Heart left ventricle (tissue), 13 donors: ENCODE measurements at regions not wholly inside any gene's neighbourhood (a gene's known extent, or its start where the extent isn't known, plus 50 kb on each side); places are given as distances from the start of the nearest gene placed in this dataset.

Source experiments
- CTCF ChIP-seq, 12 donors: fragments of 200-600 bp; sonication (generic) in 4 of 12; IDR thresholded peaks; one replicate each; pipeline versions ENCODE4 v1.5.0 to v1.8.0; 2018 to 2022; ENCODE audit warnings: antibody characterized with exemption in 12 of 12, mild to moderate bottlenecking in 5 of 12
- POLR2A ChIP-seq, 2 donors: fragments of 450-650 bp; IDR thresholded peaks; one replicate each; pipeline ENCODE4 v1.6.1; 2017; ENCODE audit warnings: antibody characterized with exemption in 2 of 2, mild to moderate bottlenecking in 2 of 2, moderate library complexity in 2 of 2
- donor health status: ischemic (EF 13 %, LVEDD 7.1; RV severe dilation, severe dysfunction).
- donor health status: DM: no; HTN: yes; CAD: no.
- donor health status: DM: no; HTN: no; CAD: no.
- donor health status: ischemic (EF 25% LVEDD 6.9; RV normal size, moderate dysfunction).
- donor health status: ischemic (EF 25% LVEDD 5.7; RV mildly dilated, moderate dysfunction).
- donor health status: ischemic (EF 35%, LVEDD 5.7; RV mildly dilated, moderate dysfunction).
- donor health status: nonischemic (EF 11% LVEDD 7.7; RV severe dilation, severe dysfunction).
- donor health status: DM: yes; HTN: yes; CAD: no.
- donor health status: PGD.
- donor health status: ischemic (EF 29% LVEDD 5.4; RV normal size, mild dysfunction).
- donor health status: nonischemic (EF 23%, LVEDD 6.1; RV moderate dilation, normal function).

DNA sequence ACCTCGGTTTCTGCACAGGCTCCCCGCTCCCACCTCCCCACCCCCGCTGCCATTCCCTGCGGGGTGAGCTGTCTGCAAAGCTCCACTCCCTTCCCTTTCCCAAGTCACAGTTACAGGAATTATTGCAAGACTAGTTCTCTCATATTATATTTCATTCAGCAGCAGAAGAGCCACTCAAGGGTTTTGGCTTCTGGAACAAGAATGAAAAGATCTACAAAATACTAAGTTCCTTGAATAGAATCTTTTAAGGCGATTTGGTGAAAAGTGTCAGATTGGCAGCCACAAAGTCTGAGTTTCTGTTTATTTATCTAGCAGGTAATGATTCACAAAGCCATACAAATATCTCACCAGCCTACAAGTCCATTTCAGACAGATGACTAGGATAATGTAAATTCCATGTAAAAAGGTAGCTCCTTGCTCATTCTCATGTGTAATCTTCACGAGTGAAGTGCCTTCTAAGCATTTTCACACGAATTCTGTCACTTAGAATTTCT lies 221.9 kb upstream of the RBBP8 start:
- TF ChIP-seq POLR2A (IDR thresholded peaks at IDR 0.05) (no peak), CTCF (IDR thresholded peaks at IDR 0.05) (no peak)
